OCI-LY3 (cell line): ENCODE measurements at regions not wholly inside any gene's neighbourhood (a gene's known extent, or its start where the extent isn't known, plus 50 kb on each side); places are given as distances from the start of the nearest gene placed in this dataset.

Experiments
- CTCF ChIP-seq: fragments of 200-600, 300-600 bp; sonication (generic); IDR thresholded peaks from 2 replicates; pipeline ENCODE4 v1.5.1; 2014; ENCODE audit warnings: antibody characterized with exemption, low read length, low read depth
- EZH2phosphoT487 ChIP-seq: fragments of 200-600 bp; shearing (Covaris generic); IDR thresholded peaks from 2 replicates; pipeline ENCODE4 v1.6.1; 2018; ENCODE audit warnings: antibody characterized with exemption, mixed run types, low read depth

DNA sequence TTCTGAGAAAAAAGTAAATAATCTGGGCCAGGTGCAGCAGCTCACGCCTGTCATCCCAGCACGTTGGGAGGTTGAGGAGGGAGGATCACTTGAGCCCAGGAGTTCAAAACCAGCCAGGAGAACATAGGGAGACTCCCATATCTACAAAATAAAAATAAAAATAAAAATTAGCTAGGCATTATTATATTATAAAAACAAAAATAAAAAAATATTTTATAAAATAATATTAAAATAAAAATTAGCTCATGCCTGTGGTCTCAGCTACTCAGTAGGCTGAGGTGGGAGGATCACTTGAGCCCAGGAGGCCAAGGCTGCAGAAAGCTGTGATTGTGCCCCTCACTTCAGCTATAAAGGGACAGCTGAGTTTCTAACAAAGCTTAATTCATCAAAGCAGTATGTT, 362.9 kb downstream of the SMOC2 start:
- no peak for TF ChIP-seq CTCF
- TF ChIP-seq EZH2phosphoT487, result no peak
